CD4-positive, alpha-beta T cell (primary cell): ENCODE measurements at regions not wholly inside any gene's neighbourhood (a gene's known extent, or its start where the extent isn't known, plus 50 kb on each side); places are given as distances from the start of the nearest gene placed in this dataset.

Experiments used
- ATAC-seq: fragments of 200-7000 bp; cut with Tn5 transposase; one replicate; pipeline ENCODE4 v1.10.0; 2022; ENCODE audit warnings: mild to moderate bottlenecking; ENCODE audit not compliant: poor library complexity
- CTCF ChIA-PET: fragments of 350-600 bp; sonication (Branson Sonifier 250); formaldehyde crosslinking; loops from one replicate; lab custom pipeline; 2021; ENCODE audit warnings: antibody characterized with exemption, inconsistent platforms; lab: Charles Lee
- POLR2A ChIA-PET: fragments of 350-600 bp; sonication (Branson Sonifier 250); formaldehyde crosslinking; loops from one replicate; lab custom pipeline; 2021; ENCODE audit warnings: antibody characterized with exemption, inconsistent platforms; lab: Charles Lee
- DNase-seq, 14 experiments: peaks; one replicate each; pipeline ENCODE4 v3.0.0-alpha.2; 2013 to 2020; ENCODE audit warnings: mixed read lengths in 2 of 14
- H3K27ac ChIP-seq, 2 donors: one replicate each; pipeline versions ENCODE4 v1.5.1 to v1.7.0; 2013; ENCODE audit warnings: low read length in 2 of 2, low read depth in 1 of 2, mild to moderate bottlenecking in 1 of 2
- H3K27me3 ChIP-seq, 2 experiments: 1 replicate in 1 of 2; 2 replicates in 1 of 2; pipeline versions ENCODE4 v1.6.1 to v1.7.0; 2013; ENCODE audit warnings: low read length in 2 of 2, control low read depth in 1 of 2, mild to moderate bottlenecking in 1 of 2, moderate library complexity in 1 of 2; ENCODE audit not compliant: insufficient read depth in 2 of 2, control insufficient read depth in 1 of 2
- H3K36me3 ChIP-seq: one replicate; pipeline ENCODE4 v1.6.1; 2013; ENCODE audit warnings: low read length, control low read depth; ENCODE audit not compliant: insufficient read depth
- H3K4me1 ChIP-seq: one replicate; pipeline ENCODE4 v1.6.1; 2013; ENCODE audit warnings: low read length, control low read depth; ENCODE audit not compliant: insufficient read depth
- H3K4me3 ChIP-seq: one replicate; pipeline ENCODE4 v1.5.1; 2013; ENCODE audit warnings: mild to moderate bottlenecking, low read length, moderate library complexity
- H3K9me3 ChIP-seq, 2 experiments: 1 replicate in 1 of 2; 2 replicates in 1 of 2; pipeline versions ENCODE4 v1.6.1 to v1.7.0; 2013; ENCODE audit warnings: low read length in 2 of 2, mild to moderate bottlenecking in 2 of 2, control low read depth in 1 of 2, moderate library complexity in 1 of 2; ENCODE audit not compliant: control insufficient read depth in 1 of 2, insufficient read depth in 1 of 2
- H3K27ac Mint-ChIP-seq: one replicate; pipeline ENCODE4 v1.8.0; 2020; ENCODE audit warnings: mixed read lengths
- H3K27me3 Mint-ChIP-seq: one replicate; pipeline ENCODE4 v1.8.0; 2021; ENCODE audit warnings: mixed read lengths
- H3K36me3 Mint-ChIP-seq: one replicate; pipeline ENCODE4 v1.8.0; 2021; ENCODE audit warnings: low read depth, mixed read lengths
- H3K4me1 Mint-ChIP-seq: one replicate; pipeline ENCODE4 v1.8.0; 2021; ENCODE audit warnings: low read depth, mixed read lengths
- H3K4me3 Mint-ChIP-seq: one replicate; pipeline ENCODE4 v1.8.0; 2020; ENCODE audit warnings: mild to moderate bottlenecking, mixed read lengths
- H3K9me3 Mint-ChIP-seq: one replicate; pipeline ENCODE4 v1.8.0; 2020; ENCODE audit warnings: mixed read lengths
- intact Hi-C, 2 experiments: fragments of 100-400 bp; cut with DNase I in 1 of 2; cut with micrococcal nuclease in 1 of 2; formaldehyde crosslinking; loops; one replicate each; pipeline versions ENCODE4 v1.15.1 to v1.9.0; 2023 to 2025; cut with DNase I, micrococcal nuclease
- TF ChIP-seq, protein P1 (sequence below): fragments of 200-600 bp; IDR thresholded peaks from one replicate; pipeline ENCODE4 v1.8.0; 2022; ENCODE audit warnings: antibody characterized with exemption, mild to moderate bottlenecking

DNA sequence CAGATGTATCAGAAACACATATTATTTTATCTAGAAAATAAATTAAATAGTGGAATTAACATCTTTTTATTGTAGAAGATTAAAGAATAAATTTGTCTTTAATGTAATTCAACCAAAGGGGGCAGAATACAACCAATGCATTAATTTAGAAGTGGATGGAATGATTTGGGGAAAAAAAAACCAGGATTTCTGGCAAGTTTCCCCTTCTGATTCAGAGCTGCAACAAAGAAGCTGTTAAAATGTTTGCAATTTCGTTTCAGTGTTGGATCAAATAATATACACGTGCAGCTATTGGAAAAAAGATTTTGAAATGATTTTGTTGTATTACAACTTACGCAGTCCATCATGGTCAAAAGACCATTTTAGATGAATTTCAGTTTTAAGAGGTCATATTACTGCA is 71.6 kb upstream of the ZNF280D start:
- Mint-ChIP-seq H3K4me3 (no peak overlapping the region), H3K36me3 (no peaks in the 10 kb centered on the region), H3K27ac (no peak overlapping the region), H3K27me3 (no peaks in the 10 kb centered on the region), H3K9me3 (peaks cover 12% of the 10 kb centered on the region), H3K4me1 (no peaks in the 10 kb centered on the region)
- H3K27me3 ChIP-seq, result no peaks in the 10 kb centered on the region
- TF ChIP-seq, protein P1, sequence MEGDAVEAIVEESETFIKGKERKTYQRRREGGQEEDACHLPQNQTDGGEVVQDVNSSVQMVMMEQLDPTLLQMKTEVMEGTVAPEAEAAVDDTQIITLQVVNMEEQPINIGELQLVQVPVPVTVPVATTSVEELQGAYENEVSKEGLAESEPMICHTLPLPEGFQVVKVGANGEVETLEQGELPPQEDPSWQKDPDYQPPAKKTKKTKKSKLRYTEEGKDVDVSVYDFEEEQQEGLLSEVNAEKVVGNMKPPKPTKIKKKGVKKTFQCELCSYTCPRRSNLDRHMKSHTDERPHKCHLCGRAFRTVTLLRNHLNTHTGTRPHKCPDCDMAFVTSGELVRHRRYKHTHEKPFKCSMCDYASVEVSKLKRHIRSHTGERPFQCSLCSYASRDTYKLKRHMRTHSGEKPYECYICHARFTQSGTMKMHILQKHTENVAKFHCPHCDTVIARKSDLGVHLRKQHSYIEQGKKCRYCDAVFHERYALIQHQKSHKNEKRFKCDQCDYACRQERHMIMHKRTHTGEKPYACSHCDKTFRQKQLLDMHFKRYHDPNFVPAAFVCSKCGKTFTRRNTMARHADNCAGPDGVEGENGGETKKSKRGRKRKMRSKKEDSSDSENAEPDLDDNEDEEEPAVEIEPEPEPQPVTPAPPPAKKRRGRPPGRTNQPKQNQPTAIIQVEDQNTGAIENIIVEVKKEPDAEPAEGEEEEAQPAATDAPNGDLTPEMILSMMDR, result no peak
- H3K4me3 ChIP-seq, result no peak overlapping the region
- H3K27ac ChIP-seq, result no peak overlapping the region
- no peaks in the 10 kb centered on the region for H3K36me3 ChIP-seq
- no peaks in the 10 kb centered on the region for H3K4me1 ChIP-seq
- CTCF ChIA-PET, result no interaction called here
- intact Hi-C loops, result no loop called here
- POLR2A ChIA-PET, result no interaction called here
- DNase-seq (no peak), ATAC-seq (no peak)
- H3K9me3 ChIP-seq, result peaks cover 0 to 15% of the 10 kb centered on the region in 2 experiments

- TF ChIP-seq, protein P1, result no peak
- CTCF ChIA-PET, result no interaction called here
- intact Hi-C loops, result no loop called here
- POLR2A ChIA-PET, result no interaction called here
- H3K27me3 Mint-ChIP-seq, result no peaks in the 10 kb centered on the region
- H3K27ac Mint-ChIP-seq, result no peak overlapping the region
- Histone ChIP-seq H3K4me1 (no peaks in the 10 kb centered on the region), H3K27me3 (no peaks in the 10 kb centered on the region), H3K27ac (no peak overlapping the region), H3K4me3 (no peak overlapping the region), H3K9me3 (peaks cover 0 to 15% of the 10 kb centered on the region in 2 experiments), H3K36me3 (no peaks in the 10 kb centered on the region)
- no peak overlapping the region for H3K4me3 Mint-ChIP-seq
- H3K4me1 Mint-ChIP-seq, result no peaks in the 10 kb centered on the region
- no peaks in the 10 kb centered on the region for H3K36me3 Mint-ChIP-seq
- peaks cover 12% of the 10 kb centered on the region for H3K9me3 Mint-ChIP-seq
- DNase-seq (no peak), ATAC-seq (no peak)
Observed at GRCh38 chr15:56804279-56804678, 71.0 kb upstream of the ZNF280D start.

GRCh38 chr15:56802161-56802560 is 68.9 kb upstream of the ZNF280D start:
- Histone ChIP-seq H3K27me3 (no peaks in the 10 kb centered on the region), H3K9me3 (no peaks in the 10 kb centered on the region), H3K27ac (no peak overlapping the region), H3K4me1 (no peaks in the 10 kb centered on the region), H3K36me3 (no peaks in the 10 kb centered on the region), H3K4me3 (no peak overlapping the region)
- no peak overlapping the region for H3K27ac Mint-ChIP-seq
- H3K9me3 Mint-ChIP-seq, result no peaks in the 10 kb centered on the region
- ATAC-seq, result no peak
- no peak for DNase-seq
- TF ChIP-seq, protein P1, result no peak
- ChIA-PET POLR2A (no interaction called here), CTCF (no interaction called here)
- no peaks in the 10 kb centered on the region for H3K27me3 Mint-ChIP-seq
- no peaks in the 10 kb centered on the region for H3K36me3 Mint-ChIP-seq
- intact Hi-C loops, result no loop called here
- no peak overlapping the region for H3K4me3 Mint-ChIP-seq
- no peaks in the 10 kb centered on the region for H3K4me1 Mint-ChIP-seq
